NT2/D1 (cell line): ENCODE measurements at regions not wholly inside any gene's neighbourhood (a gene's known extent, or its start where the extent isn't known, plus 50 kb on each side); places are given as distances from the start of the nearest gene placed in this dataset.

ENCODE experiments used
- YY1 ChIP-seq: IDR thresholded peaks from 2 replicates; pipeline ENCODE4 v1.6.1; 2011; ENCODE audit not compliant: insufficient read length, insufficient read depth
- ZNF274 ChIP-seq: IDR thresholded peaks from 2 replicates; pipeline ENCODE4 v1.6.1; 2011; ENCODE audit warnings: mild to moderate bottlenecking, low read depth, low read length

DNA sequence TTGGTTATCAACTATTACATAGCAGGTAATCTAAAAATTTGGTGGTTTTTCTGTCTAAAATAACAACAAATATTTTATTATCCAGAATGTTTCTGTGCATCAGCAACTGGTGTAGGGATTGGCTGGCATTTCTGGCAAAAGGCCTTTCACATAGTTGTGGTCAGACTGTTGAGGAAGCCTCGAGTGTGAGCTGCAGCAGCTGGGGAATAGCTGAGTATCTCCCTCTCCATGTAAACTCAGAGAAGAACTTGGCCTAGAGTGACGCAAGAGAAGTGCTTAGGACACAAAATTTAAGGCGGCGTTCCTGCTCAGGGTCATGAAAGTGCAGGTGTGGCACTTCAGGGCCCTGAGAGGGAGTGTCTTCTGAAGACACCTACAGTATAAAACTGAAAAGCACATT is 558.9 kb downstream of the SPOCK3 start:
- TF ChIP-seq YY1 = no peak
- no peak for TF ChIP-seq ZNF274
